GM12878 (cell line): ENCODE measurements at regions not wholly inside any gene's neighbourhood (a gene's known extent, or its start where the extent isn't known, plus 50 kb on each side); places are given as distances from the start of the nearest gene placed in this dataset.

ENCODE experiments used
- ATAC-seq: fragments of 200-7000 bp; cut with Tn5 transposase; 3 replicates; pipeline ENCODE4 v1.9.1; 2020; ENCODE audit warnings: mild to moderate bottlenecking, moderate library complexity
- BruUV-seq: library from RNA; stranded (reverse); fragments of 400-500 nt; replicated peaks from 2 replicates; lab custom pipeline; 2021; lab: Mats Ljungman, UMichigan
- CTCF ChIA-PET: fragments of 300-600 bp; sonication (Branson Sonifier 250); formaldehyde crosslinking; extraction: SDS; loops from one replicate; lab custom pipeline; 2021; ENCODE audit warnings: inconsistent platforms; lab: Yijun Ruan, JAX
- POLR2A ChIA-PET: fragments of 350-600 bp; formaldehyde crosslinking; extraction: SDS; loops from one replicate; lab custom pipeline; 2021; ENCODE audit warnings: inconsistent platforms; lab: Charles Lee
- RAD21 ChIA-PET: fragments of 300-600 bp; sonication (Branson Sonifier 250); formaldehyde crosslinking; loops from one replicate; lab custom pipeline; 2023; ENCODE audit warnings: antibody characterized with exemption; ENCODE audit not compliant: unreplicated experiment; lab: Charles Lee
- SMC1A ChIA-PET: fragments of 300-600 bp; sonication (Branson Sonifier 250); formaldehyde crosslinking; loops from one replicate; lab custom pipeline; 2023; ENCODE audit not compliant: unreplicated experiment, uncharacterized antibody; lab: Charles Lee
- DNase-seq: peaks from one replicate; pipeline ENCODE4 v3.0.0-alpha.2; 2011; ENCODE audit warnings: low read depth, low spot score
- FAIRE-seq: peaks from 3 replicates; lab custom pipeline; 2011; peaks lifted over from hg19 to GRCh38; lab: Jason Lieb, UNC
- H2AFZ ChIP-seq: 2 replicates; pipeline ENCODE4 v1.6.0; 2011; ENCODE audit warnings: low read depth, low read length, control low read depth; ENCODE audit not compliant: control insufficient read depth
- H3K27ac ChIP-seq: 2 replicates; pipeline ENCODE4 v1.5.1; 2011; ENCODE audit warnings: control low read depth; ENCODE audit not compliant: control insufficient read depth, insufficient read depth
- H3K27me3 ChIP-seq, 2 experiments: replicated peaks in 1 of 2; 2 replicates each; pipeline versions ENCODE4 v1.6.0 to v1.6.1; 2011; ENCODE audit warnings: low read length in 1 of 2; ENCODE audit not compliant: control insufficient read depth in 2 of 2, insufficient read depth in 2 of 2
- H3K36me3 ChIP-seq, 2 experiments: 2 replicates each; pipeline ENCODE4 v1.5.1; 2011; ENCODE audit warnings: low read length in 1 of 2; ENCODE audit not compliant: control insufficient read depth in 2 of 2, insufficient read depth in 2 of 2
- H3K4me1 ChIP-seq: 2 replicates; pipeline ENCODE4 v1.6.1; 2011; ENCODE audit warnings: mild to moderate bottlenecking, low read length, moderate library complexity, mixed read lengths; ENCODE audit not compliant: control insufficient read depth, insufficient read depth
- H3K4me2 ChIP-seq: 2 replicates; pipeline ENCODE4 v1.6.0; 2011; ENCODE audit warnings: control low read depth; ENCODE audit not compliant: control insufficient read depth, insufficient read depth
- H3K4me3 ChIP-seq: fragments of 200-600 bp; sonication (generic); 2 replicates; pipeline ENCODE4 v1.5.1; 2016
- H3K79me2 ChIP-seq: 2 replicates; pipeline ENCODE4 v1.6.0; 2011; ENCODE audit warnings: low read length; ENCODE audit not compliant: control insufficient read depth, insufficient read depth
- H3K9ac ChIP-seq: 2 replicates; pipeline ENCODE4 v1.8.0; 2011; ENCODE audit warnings: low read length, control low read depth, mixed read lengths; ENCODE audit not compliant: control insufficient read depth, insufficient read depth
- H3K9me3 ChIP-seq: replicated peaks from 3 replicates; pipeline ENCODE4 v1.5.1; 2011; ENCODE audit warnings: mild to moderate bottlenecking, low read length; ENCODE audit not compliant: control insufficient read depth, insufficient read depth
- H4K20me1 ChIP-seq: 2 replicates; pipeline ENCODE4 v1.6.0; 2011; ENCODE audit not compliant: control insufficient read depth, insufficient read depth
- CBX3 ChIP-seq: fragments of 200-600 bp; sonication (generic); IDR thresholded peaks from 2 replicates; pipeline ENCODE4 v1.6.1; 2016; ENCODE audit warnings: low read depth, borderline replicate concordance
- EED ChIP-seq: sonication (generic); IDR thresholded peaks from 2 replicates; pipeline ENCODE4 v1.6.1; 2016; ENCODE audit warnings: antibody characterized with exemption, low read depth
- EGR1 ChIP-seq, 2 experiments: IDR thresholded peaks; 1 replicate in 1 of 2; 2 replicates in 1 of 2; pipeline ENCODE4 v1.6.1; 2011 to 2012; ENCODE audit warnings: low read depth in 2 of 2, low read length in 2 of 2, borderline replicate concordance in 1 of 2, mild to moderate bottlenecking in 1 of 2, moderate library complexity in 1 of 2
- HCFC1 ChIP-seq: fragments of 150-350 bp; IDR thresholded peaks from 2 replicates; pipeline ENCODE4 v1.6.1; 2014; ENCODE audit warnings: low read length
- HSF1 ChIP-seq: fragments of 150-350 bp; IDR thresholded peaks from 2 replicates; pipeline ENCODE4 v1.6.1; 2014; ENCODE audit warnings: mild to moderate bottlenecking, low read depth, low read length
- IKZF2 ChIP-seq, 2 experiments: fragments of 450-650 bp; IDR thresholded peaks; 2 replicates each; pipeline ENCODE4 v1.6.1; 2017; ENCODE audit warnings: mild to moderate bottlenecking in 2 of 2, moderate library complexity in 2 of 2
- KLF5 ChIP-seq: fragments of 450-650 bp; IDR thresholded peaks from 2 replicates; pipeline ENCODE4 v1.6.1; 2014; ENCODE audit warnings: mild to moderate bottlenecking; ENCODE audit not compliant: partially characterized antibody
- LARP7 ChIP-seq: fragments of 450-650 bp; IDR thresholded peaks from 2 replicates; pipeline ENCODE4 v1.6.1; 2017; ENCODE audit warnings: mild to moderate bottlenecking
- NFYB ChIP-seq: IDR thresholded peaks from 2 replicates; pipeline ENCODE4 v1.6.1; 2011; ENCODE audit warnings: low read depth, mild to moderate bottlenecking, low read length, improper control_type of control experiment, moderate library complexity; ENCODE audit not compliant: insufficient read depth
- NR2F1 ChIP-seq: fragments of 450-650 bp; conservative IDR thresholded peaks from 2 replicates; pipeline ENCODE4 v1.6.1; 2017; ENCODE audit warnings: mild to moderate bottlenecking
- PAX5 ChIP-seq: IDR thresholded peaks from 2 replicates; pipeline ENCODE4 v1.6.1; 2011; ENCODE audit warnings: low read depth, low read length, borderline replicate concordance
- POLR2A ChIP-seq: IDR thresholded peaks from 2 replicates; pipeline ENCODE4 v1.6.1; 2011; ENCODE audit warnings: low read depth, mild to moderate bottlenecking, low read length
- RELA ChIP-seq: fragments of 450-650 bp; IDR thresholded peaks from 2 replicates; pipeline ENCODE4 v1.8.0; 2014; ENCODE audit warnings: borderline replicate concordance; ENCODE audit not compliant: partially characterized antibody
- STAT3 ChIP-seq: IDR thresholded peaks from 2 replicates; pipeline ENCODE4 v1.6.1; 2011; ENCODE audit warnings: low read depth, low read length, improper control_type of control experiment
- TCF12 ChIP-seq: IDR thresholded peaks from 2 replicates; pipeline ENCODE4 v1.6.1; 2011; ENCODE audit warnings: low read depth, mild to moderate bottlenecking, low read length
- TCF3 ChIP-seq: IDR thresholded peaks from 2 replicates; pipeline ENCODE4 v1.6.1; 2012; ENCODE audit warnings: low read depth, mild to moderate bottlenecking, low read length, borderline replicate concordance; ENCODE audit not compliant: insufficient read depth
- ZBTB33 ChIP-seq: fragments of 450-650 bp; IDR thresholded peaks from 2 replicates; pipeline ENCODE4 v1.6.1; 2017; ENCODE audit warnings: mild to moderate bottlenecking
- WGBS: methylation state at CpG from one replicate; pipeline ENCODE4 v1.1.6; 2016; ENCODE audit warnings: low lambda C conversion rate; ENCODE audit not compliant: insufficient replicate concordance, insufficient coverage; ENCODE audit errors: missing lambda C conversion rate; 5-methylcytosine and 5-hydroxymethylcytosine counted together
- in situ Hi-C: fragments of 300-500 bp; cut with MboI; formaldehyde crosslinking; loops from 9 replicates; pipeline ENCODE4 v1.14.3; 2018; ENCODE audit warnings: mixed read lengths
- intact Hi-C: fragments of 100-400 bp; cut with micrococcal nuclease; formaldehyde crosslinking; loops from one replicate; pipeline ENCODE4 v1.14.2; 2022; ENCODE audit not compliant: unreplicated experiment

DNA sequence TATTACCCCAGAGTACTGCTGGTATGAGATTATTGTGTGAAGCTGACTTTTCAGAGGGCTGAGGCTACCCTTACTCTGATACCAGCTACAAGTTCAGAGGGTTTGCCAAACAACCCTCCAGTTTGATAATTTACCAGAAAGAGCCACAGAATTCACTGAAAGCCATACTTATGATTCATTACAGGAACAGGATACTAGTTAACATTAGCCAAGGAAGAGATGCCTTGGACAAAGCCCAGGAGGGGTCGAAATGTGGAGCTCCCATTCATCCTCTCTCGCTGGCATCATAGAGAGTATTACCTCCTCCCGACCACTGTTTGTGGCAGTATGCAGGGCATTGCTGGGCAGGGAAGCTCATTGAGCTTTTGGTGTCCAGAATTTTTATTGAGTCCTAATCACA, 364.3 kb downstream of the KCNRG start:
- no peak overlapping the region for H3K4me3 ChIP-seq
- ChIA-PET SMC1A (interaction anchor here (0.6 to 0.7 kb wide), 2 partner anchors 13 to 929 kb away, joined by 3 read pairs; no protein-coding TSS in a partner anchor), POLR2A (no interaction called here), RAD21 (no interaction called here), CTCF (no interaction called here)
- no peaks in the 10 kb centered on the region for H3K79me2 ChIP-seq
- FAIRE-seq (no peak), DNase-seq (no peak), ATAC-seq (no peak)
- no peaks in the 10 kb centered on the region for H4K20me1 ChIP-seq
- no peak overlapping the region for H3K9ac ChIP-seq
- 37% methylated on average over 3 of the region's 3 CpGs for WGBS
- peaks cover 9% of the 10 kb centered on the region; the same call in 2 of the 3 replicates for H3K9me3 ChIP-seq
- H2AFZ ChIP-seq = no peak overlapping the region
- H3K4me2 ChIP-seq = no peak overlapping the region
- no peak for TF ChIP-seq HSF1
- intact Hi-C loops (no loop called here), in situ Hi-C loops (no loop called here)
- BruUV-seq = no TSS peak
- H3K36me3 ChIP-seq = no peaks in the 10 kb centered on the region
- no peak overlapping the region for H3K27ac ChIP-seq
- no peaks in the 10 kb centered on the region for H3K4me1 ChIP-seq
- H3K27me3 ChIP-seq = no peaks in the 10 kb centered on the region; a peak in 1 of 4 replicates

GRCh38 chr13:50380905-50381304, 365.7 kb downstream of the KCNRG start:
- ChIA-PET RAD21 (no interaction called here), POLR2A (no interaction called here), CTCF (no interaction called here), SMC1A (no interaction called here)
- DNase-seq (no peak), ATAC-seq (no peak), FAIRE-seq (no peak)
- Histone ChIP-seq H3K9ac (no peak overlapping the region), H3K9me3 (peaks cover 9% of the 10 kb centered on the region; the same call in 2 of the 3 replicates), H4K20me1 (no peaks in the 10 kb centered on the region), H3K36me3 (no peaks in the 10 kb centered on the region), H3K79me2 (no peaks in the 10 kb centered on the region), H3K27me3 (no peaks in the 10 kb centered on the region; a peak in 1 of 4 replicates), H3K4me3 (no peak overlapping the region), H3K4me1 (no peaks in the 10 kb centered on the region), H2AFZ (no peak overlapping the region), H3K27ac (no peak overlapping the region), H3K4me2 (no peak overlapping the region)
- no TSS peak for BruUV-seq
- in situ Hi-C loops = no loop called here
- intact Hi-C loops = no loop called here
- TF ChIP-seq CBX3 (no peak), LARP7 (no peak), POLR2A (no peak), ZBTB33 (no peak), EGR1 (IDR thresholded peaks at IDR 0.05; ENCODE audit: borderline replicate concordance in 1 of 2, low read depth in 2 of 2, low read length in 2 of 2) (no peak), IKZF2 (IDR thresholded peaks at IDR 0.05) (no peak), STAT3 (no peak), TCF12 (no peak), NR2F1 (no peak), HCFC1 (no peak), NFYB (no peak), TCF3 (no peak), KLF5 (no peak), PAX5 (no peak), RELA (no peak), EED (no peak)
